H1 (cell line): ENCODE measurements at regions not wholly inside any gene's neighbourhood (a gene's known extent, or its start where the extent isn't known, plus 50 kb on each side); places are given as distances from the start of the nearest gene placed in this dataset.

ENCODE experiments used
- CTCF ChIA-PET: fragments of 300-600 bp; sonication (Branson Sonifier 250); formaldehyde crosslinking; loops from one replicate; lab custom pipeline; 2021; ENCODE audit not compliant: partially characterized antibody; lab: Charles Lee
- POLR2A ChIA-PET: fragments of 300-600 bp; sonication (Branson Sonifier 250); formaldehyde crosslinking; loops from one replicate; lab custom pipeline; 2021; ENCODE audit warnings: inconsistent platforms; ENCODE audit not compliant: partially characterized antibody; lab: Charles Lee
- DNase-seq, 2 experiments: peaks; one replicate each; pipeline versions ENCODE4 v3.0.0 to v3.0.0-alpha.2; 2010 to 2022; ENCODE audit warnings: low spot score in 2 of 2, low read depth in 1 of 2, mixed read lengths in 1 of 2
- FAIRE-seq: peaks from 2 replicates; lab custom pipeline; 2011; peaks lifted over from hg19 to GRCh38; lab: Jason Lieb, UNC
- H2AFZ ChIP-seq: 2 replicates; pipeline ENCODE4 v1.8.1; 2012; ENCODE audit warnings: low read length, inconsistent platforms
- H2AK5ac ChIP-seq: 2 replicates; pipeline ENCODE4 v1.6.1; 2013; ENCODE audit warnings: low read depth, low read length
- H2BK120ac ChIP-seq: replicated peaks from 2 replicates; pipeline ENCODE3; 2013; ENCODE audit warnings: low read depth, low read length, inconsistent platforms
- H2BK12ac ChIP-seq: 2 replicates; pipeline ENCODE4 v1.6.1; 2013; ENCODE audit warnings: low read depth, low read length
- H2BK15ac ChIP-seq: 2 replicates; pipeline ENCODE4 v1.6.1; 2013; ENCODE audit warnings: low read length
- H2BK20ac ChIP-seq: 2 replicates; pipeline ENCODE4 v1.6.1; 2013; ENCODE audit warnings: low read length
- H2BK5ac ChIP-seq: 2 replicates; pipeline ENCODE4 v1.6.1; 2013; ENCODE audit warnings: low read depth, low read length
- H3K14ac ChIP-seq: 2 replicates; pipeline ENCODE4 v1.6.1; 2013; ENCODE audit warnings: inconsistent platforms; ENCODE audit not compliant: insufficient read length
- H3K18ac ChIP-seq: 2 replicates; pipeline ENCODE4 v1.6.1; 2013; ENCODE audit warnings: low read length; ENCODE audit errors: extremely low read depth
- H3K23ac ChIP-seq: 2 replicates; pipeline ENCODE4 v1.6.1; 2013; ENCODE audit warnings: inconsistent platforms; ENCODE audit not compliant: insufficient read length
- H3K23me2 ChIP-seq: 2 replicates; pipeline ENCODE4 v1.6.1; 2013; ENCODE audit warnings: low read depth, low read length
- H3K27ac ChIP-seq: 2 replicates; pipeline ENCODE4 v1.6.1; 2011; ENCODE audit warnings: low read depth, low read length, inconsistent platforms
- H3K27me3 ChIP-seq, 4 experiments: replicated peaks in 1 of 4; 1 replicate in 1 of 4; 2 replicates in 3 of 4; pipeline versions ENCODE4 v1.6.1 to v1.8.1; 2011 to 2013; ENCODE audit warnings: low read length in 3 of 4, mild to moderate bottlenecking in 3 of 4, inconsistent platforms in 2 of 4, mixed read lengths in 2 of 4, moderate library complexity in 1 of 4; ENCODE audit not compliant: control insufficient read depth in 3 of 4, insufficient read depth in 3 of 4; ENCODE audit errors: extremely low read depth in 1 of 4
- H3K36me3 ChIP-seq, 4 experiments: 2 replicates each; pipeline versions ENCODE4 v1.6.1 to v1.8.1; 2011 to 2013; ENCODE audit warnings: mild to moderate bottlenecking in 4 of 4, low read length in 3 of 4, moderate library complexity in 2 of 4, control low read depth in 1 of 4, inconsistent platforms in 1 of 4; ENCODE audit not compliant: insufficient read depth in 4 of 4, control insufficient read depth in 2 of 4
- H3K4ac ChIP-seq: replicated peaks from 2 replicates; pipeline ENCODE3; 2013; ENCODE audit warnings: low read length, low read depth, mixed read lengths, inconsistent platforms; ENCODE audit not compliant: insufficient read length
- H3K4me1 ChIP-seq, 4 experiments: replicated peaks in 1 of 4; 1 replicate in 1 of 4; 2 replicates in 3 of 4; pipeline versions ENCODE4 v1.6.1 to v1.8.1; 2011 to 2013; ENCODE audit warnings: low read length in 3 of 4, inconsistent platforms in 2 of 4, mixed read lengths in 1 of 4; ENCODE audit not compliant: insufficient read depth in 4 of 4, control insufficient read depth in 3 of 4
- H3K4me2 ChIP-seq, 2 experiments: 2 replicates each; pipeline versions ENCODE4 v1.6.1 to v1.8.1; 2011 to 2013; ENCODE audit warnings: low read depth in 2 of 2, low read length in 2 of 2, control low read depth in 1 of 2, inconsistent platforms in 1 of 2, mild to moderate bottlenecking in 1 of 2; ENCODE audit not compliant: insufficient read depth in 1 of 2
- H3K4me3 ChIP-seq, 4 experiments: fragments of 200-600, 300-600 bp in 1 of 4; sonication (generic), shearing (Covaris generic), sonication (Bioruptor Twin) in 1 of 4; 2 replicates each; pipeline versions ENCODE4 v1.5.1 to v1.8.1; 2011 to 2016; ENCODE audit warnings: low read length in 4 of 4, low read depth in 3 of 4, control low read depth in 2 of 4, inconsistent platforms in 2 of 4, mild to moderate bottlenecking in 2 of 4, mixed read lengths in 1 of 4, moderate library complexity in 1 of 4; ENCODE audit not compliant: insufficient read depth in 2 of 4; ENCODE audit errors: extremely low read depth in 1 of 4
- H3K56ac ChIP-seq: replicated peaks from 2 replicates; pipeline ENCODE3; 2013; ENCODE audit warnings: low read depth, mild to moderate bottlenecking, mixed read lengths, low read length, inconsistent platforms; ENCODE audit not compliant: insufficient read length
- H3K79me1 ChIP-seq: 2 replicates; pipeline ENCODE4 v1.6.1; 2013; ENCODE audit warnings: low read depth, low read length, control low read depth
- H3K79me2 ChIP-seq, 2 experiments: 2 replicates each; pipeline versions ENCODE4 v1.6.1 to v1.8.1; 2012 to 2013; ENCODE audit warnings: low read length in 2 of 2, mild to moderate bottlenecking in 2 of 2, inconsistent platforms in 1 of 2; ENCODE audit not compliant: insufficient read depth in 2 of 2, control insufficient read depth in 1 of 2
- H3K9ac ChIP-seq, 4 experiments: replicated peaks in 1 of 4; 1 replicate in 1 of 4; 2 replicates in 3 of 4; pipeline versions ENCODE4 v1.6.1 to v1.8.1; 2011 to 2013; ENCODE audit warnings: low read depth in 3 of 4, low read length in 3 of 4, control low read depth in 2 of 4, mild to moderate bottlenecking in 2 of 4, moderate library complexity in 2 of 4, inconsistent platforms in 1 of 4; ENCODE audit errors: extremely low read depth in 1 of 4
- H3K9me3 ChIP-seq, 2 experiments: 2 replicates each; pipeline versions ENCODE4 v1.6.1 to v1.8.1; 2012 to 2013; ENCODE audit warnings: mild to moderate bottlenecking in 2 of 2, moderate library complexity in 2 of 2, control low read depth in 1 of 2, inconsistent platforms in 1 of 2, low read depth in 1 of 2, low read length in 1 of 2, mixed read lengths in 1 of 2; ENCODE audit not compliant: insufficient read depth in 2 of 2
- H4K20me1 ChIP-seq, 2 experiments: replicated peaks in 1 of 2; 2 replicates each; pipeline versions ENCODE3 to v1.8.1; 2011 to 2013; ENCODE audit warnings: inconsistent platforms in 2 of 2, low read length in 2 of 2, mild to moderate bottlenecking in 1 of 2; ENCODE audit not compliant: insufficient read depth in 2 of 2, control insufficient read depth in 1 of 2
- H4K5ac ChIP-seq: 2 replicates; pipeline ENCODE4 v1.6.1; 2013; ENCODE audit warnings: low read length, low read depth, mixed read lengths, inconsistent platforms; ENCODE audit not compliant: insufficient read length
- H4K8ac ChIP-seq: 2 replicates; pipeline ENCODE4 v1.8.0; 2013; ENCODE audit warnings: mild to moderate bottlenecking, moderate library complexity, low read length, inconsistent platforms; ENCODE audit not compliant: insufficient read depth; ENCODE audit errors: extremely low read depth
- H4K91ac ChIP-seq: replicated peaks from 2 replicates; pipeline ENCODE3; 2013; ENCODE audit warnings: low read length, mixed read lengths, inconsistent platforms; ENCODE audit not compliant: insufficient read length
- CTBP2 ChIP-seq: IDR thresholded peaks from 2 replicates; pipeline ENCODE4 v1.7.0; 2011; ENCODE audit warnings: borderline replicate concordance, mild to moderate bottlenecking, moderate library complexity, mixed read lengths, low read length; ENCODE audit not compliant: insufficient read depth, insufficient read length
- KDM4A ChIP-seq: IDR thresholded peaks from one replicate; pipeline ENCODE4 v1.7.1; 2012; ENCODE audit warnings: low read depth, mild to moderate bottlenecking, moderate library complexity, low read length, inconsistent platforms; ENCODE audit not compliant: severe bottlenecking

GRCh38 chr2:207401338-207401737 lies 128.4 kb upstream of the CREB1 start:
- Histone ChIP-seq H3K79me2 (no peaks in the 10 kb centered on the region), H3K23ac (no peak overlapping the region), H2BK120ac (no peak overlapping the region), H3K23me2 (no peaks in the 10 kb centered on the region), H3K4me1 (no peaks in the 10 kb centered on the region; a peak in 1 of 7 replicates), H3K18ac (no peak overlapping the region), H3K4me2 (no peak overlapping the region), H3K9ac (no peak overlapping the region)
- no peak for FAIRE-seq
- no peak for TF ChIP-seq CTBP2
- TF ChIP-seq KDM4A, result no peak
- TF ChIP-seq, all 59 proteins: peak for 0
- Histone ChIP-seq H3K9me3 (no peaks in the 10 kb centered on the region), H3K14ac (no peak overlapping the region), H3K27me3 (no peaks in the 10 kb centered on the region), H4K91ac (no peak overlapping the region), H2BK5ac (no peak overlapping the region), H2BK15ac (no peak overlapping the region), H2AFZ (no peak overlapping the region), H4K5ac (no peak overlapping the region), H3K36me3 (no peaks in the 10 kb centered on the region), H2AK5ac (no peak overlapping the region), H3K56ac (no peak overlapping the region), H2BK20ac (no peak overlapping the region), H4K20me1 (no peaks in the 10 kb centered on the region), H3K27ac (no peak overlapping the region), H3K79me1 (no peaks in the 10 kb centered on the region), H4K8ac (no peak overlapping the region), H3K4me3 (no peak overlapping the region), H2BK12ac (no peak overlapping the region), H3K4ac (no peak overlapping the region)
- ChIA-PET CTCF (interaction anchor here (0.5 to 1.2 kb wide), 3 partner anchors 10 to 621 kb away, joined by 3 read pairs; no protein-coding TSS in a partner anchor), POLR2A (no interaction called here)
- DNase-seq, result no peak
